H1 (cell line): ENCODE measurements at regions not wholly inside any gene's neighbourhood (a gene's known extent, or its start where the extent isn't known, plus 50 kb on each side); places are given as distances from the start of the nearest gene placed in this dataset.

Experiments
- CTCF ChIP-seq, 3 experiments: IDR thresholded peaks; 1 replicate in 2 of 3; 2 replicates in 1 of 3; pipeline versions ENCODE4 v1.5.1 to v1.6.1; 2011; ENCODE audit warnings: low read length in 3 of 3, mild to moderate bottlenecking in 3 of 3, inconsistent platforms in 2 of 3, low read depth in 1 of 3, moderate library complexity in 1 of 3; ENCODE audit not compliant: insufficient read depth in 1 of 3; ENCODE audit errors: control extremely low read depth in 1 of 3

DNA sequence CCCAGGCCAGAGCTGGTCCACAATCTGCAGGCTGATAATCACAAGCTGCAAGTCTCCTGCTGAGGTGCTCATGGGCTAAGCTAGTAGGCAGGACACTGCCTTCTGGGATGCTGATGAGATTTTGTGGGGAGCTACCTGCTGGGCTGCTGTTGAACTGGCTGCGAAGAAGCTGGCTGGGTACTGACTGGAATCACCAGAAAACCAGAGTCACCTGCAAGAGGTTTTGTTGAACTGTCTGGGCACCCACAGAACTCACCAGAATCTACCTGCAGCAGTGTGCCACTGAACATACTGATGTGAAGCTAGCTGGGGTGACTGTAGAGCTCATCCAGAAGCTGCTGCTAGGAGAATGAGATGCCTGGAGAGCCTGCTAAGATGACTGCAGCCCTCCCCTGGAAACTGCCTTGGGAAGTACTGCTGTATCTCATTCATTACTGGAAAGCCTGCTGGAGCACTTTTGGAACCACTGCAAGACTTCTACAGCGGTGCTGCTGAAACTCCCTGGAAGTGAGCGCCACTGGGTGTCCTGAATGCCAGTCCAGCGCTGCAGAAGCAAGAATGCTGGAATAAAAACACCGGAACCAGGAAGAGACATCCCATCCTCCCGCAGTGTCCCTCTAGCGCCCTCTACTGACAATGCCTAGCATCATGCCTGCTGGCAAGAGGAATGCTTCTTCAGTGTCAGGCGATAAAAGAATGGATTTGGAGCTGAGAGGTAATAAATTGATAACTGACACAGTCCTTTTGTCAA lies 64.9 kb upstream of the ARHGAP18 start (continued):
- peak; percentile 86 to 99 (median 95) for TF ChIP-seq CTCF (IDR thresholded peaks at IDR 0.05; ENCODE audit: control extremely low read depth in 1 of 3, insufficient read depth in 1 of 3, low read depth in 1 of 3, low read length in 3 of 3)
- TF ChIP-seq, all 59 proteins: peak for 6
